CD4-positive, alpha-beta T cell (primary cell): ENCODE measurements at regions not wholly inside any gene's neighbourhood (a gene's known extent, or its start where the extent isn't known, plus 50 kb on each side); places are given as distances from the start of the nearest gene placed in this dataset.

Experiments used
- ATAC-seq: fragments of 200-7000 bp; cut with Tn5 transposase; one replicate; pipeline ENCODE4 v1.10.0; 2022; ENCODE audit warnings: mild to moderate bottlenecking; ENCODE audit not compliant: poor library complexity
- CTCF ChIA-PET: fragments of 350-600 bp; sonication (Branson Sonifier 250); formaldehyde crosslinking; loops from one replicate; lab custom pipeline; 2021; ENCODE audit warnings: antibody characterized with exemption, inconsistent platforms; lab: Charles Lee
- POLR2A ChIA-PET: fragments of 350-600 bp; sonication (Branson Sonifier 250); formaldehyde crosslinking; loops from one replicate; lab custom pipeline; 2021; ENCODE audit warnings: antibody characterized with exemption, inconsistent platforms; lab: Charles Lee
- DNase-seq, 14 experiments: peaks; one replicate each; pipeline ENCODE4 v3.0.0-alpha.2; 2013 to 2020; ENCODE audit warnings: mixed read lengths in 2 of 14
- H3K27ac ChIP-seq, 2 donors: one replicate each; pipeline versions ENCODE4 v1.5.1 to v1.7.0; 2013; ENCODE audit warnings: low read length in 2 of 2, low read depth in 1 of 2, mild to moderate bottlenecking in 1 of 2
- H3K27me3 ChIP-seq, 2 experiments: 1 replicate in 1 of 2; 2 replicates in 1 of 2; pipeline versions ENCODE4 v1.6.1 to v1.7.0; 2013; ENCODE audit warnings: low read length in 2 of 2, control low read depth in 1 of 2, mild to moderate bottlenecking in 1 of 2, moderate library complexity in 1 of 2; ENCODE audit not compliant: insufficient read depth in 2 of 2, control insufficient read depth in 1 of 2
- H3K36me3 ChIP-seq: one replicate; pipeline ENCODE4 v1.6.1; 2013; ENCODE audit warnings: low read length, control low read depth; ENCODE audit not compliant: insufficient read depth
- H3K4me1 ChIP-seq: one replicate; pipeline ENCODE4 v1.6.1; 2013; ENCODE audit warnings: low read length, control low read depth; ENCODE audit not compliant: insufficient read depth
- H3K4me3 ChIP-seq: one replicate; pipeline ENCODE4 v1.5.1; 2013; ENCODE audit warnings: mild to moderate bottlenecking, low read length, moderate library complexity
- H3K9me3 ChIP-seq, 2 experiments: 1 replicate in 1 of 2; 2 replicates in 1 of 2; pipeline versions ENCODE4 v1.6.1 to v1.7.0; 2013; ENCODE audit warnings: low read length in 2 of 2, mild to moderate bottlenecking in 2 of 2, control low read depth in 1 of 2, moderate library complexity in 1 of 2; ENCODE audit not compliant: control insufficient read depth in 1 of 2, insufficient read depth in 1 of 2
- H3K27ac Mint-ChIP-seq: one replicate; pipeline ENCODE4 v1.8.0; 2020; ENCODE audit warnings: mixed read lengths
- H3K27me3 Mint-ChIP-seq: one replicate; pipeline ENCODE4 v1.8.0; 2021; ENCODE audit warnings: mixed read lengths
- H3K36me3 Mint-ChIP-seq: one replicate; pipeline ENCODE4 v1.8.0; 2021; ENCODE audit warnings: low read depth, mixed read lengths
- H3K4me1 Mint-ChIP-seq: one replicate; pipeline ENCODE4 v1.8.0; 2021; ENCODE audit warnings: low read depth, mixed read lengths
- H3K4me3 Mint-ChIP-seq: one replicate; pipeline ENCODE4 v1.8.0; 2020; ENCODE audit warnings: mild to moderate bottlenecking, mixed read lengths
- H3K9me3 Mint-ChIP-seq: one replicate; pipeline ENCODE4 v1.8.0; 2020; ENCODE audit warnings: mixed read lengths
- intact Hi-C, 2 experiments: fragments of 100-400 bp; cut with DNase I in 1 of 2; cut with micrococcal nuclease in 1 of 2; formaldehyde crosslinking; loops; one replicate each; pipeline versions ENCODE4 v1.15.1 to v1.9.0; 2023 to 2025; cut with DNase I, micrococcal nuclease
- TF ChIP-seq, protein P1 (sequence below): fragments of 200-600 bp; IDR thresholded peaks from one replicate; pipeline ENCODE4 v1.8.0; 2022; ENCODE audit warnings: antibody characterized with exemption, mild to moderate bottlenecking

DNA sequence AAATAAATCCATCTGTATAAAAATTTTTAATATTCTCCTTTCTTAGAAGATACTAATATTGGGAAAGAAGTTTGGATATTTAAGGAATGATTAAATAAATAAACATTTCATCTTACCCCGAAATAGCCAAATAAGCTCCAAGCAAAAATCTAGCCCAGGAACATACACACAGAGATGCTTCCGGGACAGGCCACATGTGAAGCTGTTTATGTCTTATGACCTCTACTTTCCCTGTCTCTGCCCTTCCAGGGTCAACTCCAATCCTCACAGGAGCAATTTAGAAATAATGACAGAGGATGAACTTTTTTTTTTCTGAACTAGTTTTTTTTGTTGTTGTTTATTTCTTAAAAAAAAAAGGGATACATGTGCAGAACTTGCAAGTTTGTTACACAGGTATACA lies 89.4 kb downstream of the BTG1 start:
- TF ChIP-seq, protein P1, sequence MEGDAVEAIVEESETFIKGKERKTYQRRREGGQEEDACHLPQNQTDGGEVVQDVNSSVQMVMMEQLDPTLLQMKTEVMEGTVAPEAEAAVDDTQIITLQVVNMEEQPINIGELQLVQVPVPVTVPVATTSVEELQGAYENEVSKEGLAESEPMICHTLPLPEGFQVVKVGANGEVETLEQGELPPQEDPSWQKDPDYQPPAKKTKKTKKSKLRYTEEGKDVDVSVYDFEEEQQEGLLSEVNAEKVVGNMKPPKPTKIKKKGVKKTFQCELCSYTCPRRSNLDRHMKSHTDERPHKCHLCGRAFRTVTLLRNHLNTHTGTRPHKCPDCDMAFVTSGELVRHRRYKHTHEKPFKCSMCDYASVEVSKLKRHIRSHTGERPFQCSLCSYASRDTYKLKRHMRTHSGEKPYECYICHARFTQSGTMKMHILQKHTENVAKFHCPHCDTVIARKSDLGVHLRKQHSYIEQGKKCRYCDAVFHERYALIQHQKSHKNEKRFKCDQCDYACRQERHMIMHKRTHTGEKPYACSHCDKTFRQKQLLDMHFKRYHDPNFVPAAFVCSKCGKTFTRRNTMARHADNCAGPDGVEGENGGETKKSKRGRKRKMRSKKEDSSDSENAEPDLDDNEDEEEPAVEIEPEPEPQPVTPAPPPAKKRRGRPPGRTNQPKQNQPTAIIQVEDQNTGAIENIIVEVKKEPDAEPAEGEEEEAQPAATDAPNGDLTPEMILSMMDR: no peak
- intact Hi-C loops: loop anchor here in 1 of 2 experiments (1.0 to 5.0 kb wide), 4 partner anchors 25 to 78 kb away; no protein-coding TSS in a partner anchor
- Mint-ChIP-seq H3K27me3 (no peaks in the 10 kb centered on the region), H3K4me3 (no peak overlapping the region), H3K9me3 (peaks cover 2% of the 10 kb centered on the region), H3K4me1 (peaks cover 80% of the 10 kb centered on the region), H3K36me3 (peaks cover 22% of the 10 kb centered on the region), H3K27ac (peak overlapping the region; percentile 90)
- Histone ChIP-seq H3K36me3 (no peaks in the 10 kb centered on the region), H3K4me1 (peaks cover 23% of the 10 kb centered on the region), H3K9me3 (no peaks in the 10 kb centered on the region), H3K27ac (peak overlapping the region; percentile 39 to 58), H3K27me3 (no peaks in the 10 kb centered on the region), H3K4me3 (no peak overlapping the region)
- ChIA-PET CTCF (no interaction called here), POLR2A (interaction anchor here (0.9 to 3.2 kb wide), 4 partner anchors 22 to 89 kb away, joined by 3 to 12 read pairs (median 4); partner anchors contain the start of gene BTG1)
- DNase-seq: no peak
- no peak for ATAC-seq

DNA sequence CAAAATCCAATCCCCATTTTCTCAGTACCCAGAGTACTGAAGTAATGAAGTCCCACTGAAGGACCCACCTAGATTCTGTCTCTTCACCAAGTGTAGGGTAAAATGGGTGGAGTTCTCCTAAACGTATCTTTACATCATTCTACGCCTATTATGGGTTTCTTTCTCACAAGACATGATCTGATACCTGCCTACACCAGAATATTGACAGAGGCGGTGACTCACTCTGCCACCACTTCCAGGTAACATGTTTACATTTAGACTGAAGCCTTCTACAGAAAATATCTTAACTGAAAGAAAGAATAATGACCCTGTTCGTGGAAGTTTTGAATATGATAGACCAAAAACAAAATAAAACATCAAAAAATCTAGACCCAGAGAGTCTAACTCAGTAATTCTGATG lies 89.8 kb downstream of the BTG1 start:
- peak overlapping the region; percentile 90 for H3K27ac Mint-ChIP-seq
- H3K4me1 Mint-ChIP-seq: peaks cover 79% of the 10 kb centered on the region
- H3K9me3 Mint-ChIP-seq: peaks cover 2% of the 10 kb centered on the region
- peaks cover 22% of the 10 kb centered on the region for H3K36me3 Mint-ChIP-seq
- POLR2A ChIA-PET: interaction anchor here (1.4 to 3.2 kb wide), 3 partner anchors 25 to 89 kb away, joined by 3 to 17 read pairs (median 12); partner anchors contain the start of gene BTG1
- peak overlapping the region; percentile 81 for H3K4me3 Mint-ChIP-seq
- Histone ChIP-seq H3K27ac (peak overlapping the region; percentile 39 to 58), H3K27me3 (no peaks in the 10 kb centered on the region), H3K36me3 (no peaks in the 10 kb centered on the region), H3K4me3 (no peak overlapping the region), H3K4me1 (peaks cover 27% of the 10 kb centered on the region), H3K9me3 (no peaks in the 10 kb centered on the region)
- ATAC-seq (peak; percentile 96), DNase-seq (peak in 13 of 14 experiments; percentile 39 to 90 (median 58))
- CTCF ChIA-PET: no interaction called here
- no peaks in the 10 kb centered on the region for H3K27me3 Mint-ChIP-seq
- intact Hi-C loops: loop anchor here in 1 of 2 experiments (1.0 to 5.0 kb wide), 5 partner anchors 21 to 78 kb away; no protein-coding TSS in a partner anchor
- TF ChIP-seq, protein P1: no peak

DNA sequence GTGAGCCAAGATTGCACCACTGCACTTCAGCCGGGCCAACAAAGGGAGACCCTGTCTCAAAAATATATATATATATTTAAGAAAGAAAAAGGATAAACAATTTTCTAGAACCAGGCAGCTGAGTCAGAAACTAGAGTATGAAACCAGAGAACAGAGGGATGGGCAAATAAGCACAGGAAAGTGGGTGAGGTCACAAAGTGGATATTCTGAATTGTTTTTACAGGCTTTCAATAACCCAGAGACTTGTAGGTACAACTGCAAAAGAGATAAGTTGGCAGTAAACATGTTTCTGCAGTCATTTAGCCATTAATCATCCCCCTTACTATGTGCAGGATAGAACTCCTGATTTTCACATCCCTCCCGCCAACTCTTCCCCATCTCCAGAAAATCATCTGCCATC lies 94.2 kb downstream of the BTG1 start:
- H3K27me3 ChIP-seq: no peaks in the 10 kb centered on the region
- ChIA-PET POLR2A (interaction anchor here (0.6 to 2.1 kb wide), 8 partner anchors 9 to 427 kb away, joined by 3 to 7 read pairs (median 3); no protein-coding TSS in a partner anchor), CTCF (no interaction called here)
- H3K4me3 ChIP-seq: no peak overlapping the region
- no peaks in the 10 kb centered on the region for H3K27me3 Mint-ChIP-seq
- intact Hi-C loops: loop anchor here in 1 of 2 experiments (5.0 kb wide), 1 partner anchor 81 kb away; no protein-coding TSS in a partner anchor
- peaks cover 19% of the 10 kb centered on the region for H3K36me3 Mint-ChIP-seq
- peak overlapping the region; percentile 50 for H3K27ac Mint-ChIP-seq
- ATAC-seq (no peak), DNase-seq (no peak)
- TF ChIP-seq, protein P1: no peak
- no peaks in the 10 kb centered on the region for H3K9me3 ChIP-seq
- no peak overlapping the region for H3K4me3 Mint-ChIP-seq
- H3K4me1 ChIP-seq: peaks cover 18% of the 10 kb centered on the region
- H3K4me1 Mint-ChIP-seq: peaks cover 66% of the 10 kb centered on the region
- H3K36me3 ChIP-seq: no peaks in the 10 kb centered on the region
- peaks cover 4% of the 10 kb centered on the region for H3K9me3 Mint-ChIP-seq
- H3K27ac ChIP-seq: no peak overlapping the region
